Stimulated activated CD4-positive, alpha-beta T cell treated with anti-CD3 and anti-CD28 coated beads, Interleukin-2, amount 100 ng/mL, for 48 hours (primary cell): ENCODE measurements at regions not wholly inside any gene's neighbourhood (a gene's known extent, or its start where the extent isn't known, plus 50 kb on each side); places are given as distances from the start of the nearest gene placed in this dataset.

ENCODE experiments used
- DNase-seq, 2 donors: peaks; one replicate each; pipeline ENCODE4 v3.0.0-alpha.2; 2020

- no peak for DNase-seq
These were observed 119.4 kb upstream of the GLI2 start for GRCh38 chr2:120616261-120616660.

- no peak for DNase-seq
These were observed 118.6 kb upstream of the GLI2 start for GRCh38 chr2:120617055-120617454.

DNA sequence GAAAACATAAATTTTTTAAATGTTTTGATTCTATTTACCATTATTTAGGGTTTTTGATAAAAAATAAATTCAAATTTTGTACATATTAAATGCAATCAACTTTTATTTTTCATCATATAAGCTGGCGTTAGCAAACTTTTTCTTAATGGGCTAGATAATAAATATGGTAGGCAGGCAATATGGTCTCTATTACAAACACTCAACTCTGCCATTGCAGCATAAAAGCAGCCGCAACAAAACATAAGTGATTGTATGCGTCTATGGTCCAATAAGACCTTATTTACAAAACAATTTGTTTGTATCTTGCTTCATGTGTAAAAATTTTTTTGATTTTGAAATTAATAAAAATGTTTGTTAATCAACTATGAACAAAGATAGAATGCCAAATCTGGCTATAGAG lies 116.8 kb upstream of the GLI2 start:
- no peak for DNase-seq

DNA sequence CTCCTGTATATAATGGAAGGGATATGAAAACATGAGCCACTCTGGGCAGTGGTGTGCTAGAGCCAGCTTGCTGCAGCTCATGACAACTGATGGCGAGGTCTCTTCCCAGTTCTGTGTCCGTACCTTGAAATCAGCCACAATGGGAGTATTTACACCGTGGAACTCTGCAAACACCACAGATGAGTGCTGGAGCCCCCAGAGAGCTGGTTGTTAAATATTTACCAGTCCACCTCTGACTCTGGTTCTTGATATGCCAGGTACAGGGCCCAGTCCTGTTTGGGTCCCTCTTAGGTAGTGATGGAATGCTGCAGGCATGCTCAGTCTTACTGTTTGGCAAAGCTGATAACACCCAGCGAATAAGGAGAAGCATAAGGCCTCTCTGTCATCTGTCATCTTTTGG lies 116.1 kb upstream of the GLI2 start:
- DNase-seq = no peak

- DNase-seq = no peak
These were observed 115.5 kb upstream of the GLI2 start for GRCh38 chr2:120620025-120620793.

- DNase-seq = no peak
These were observed 113.4 kb upstream of the GLI2 start for GRCh38 chr2:120622159-120622869.

GRCh38 chr2:120622886-120623753 lies 112.5 kb upstream of the GLI2 start:
- DNase-seq = no peak

DNA sequence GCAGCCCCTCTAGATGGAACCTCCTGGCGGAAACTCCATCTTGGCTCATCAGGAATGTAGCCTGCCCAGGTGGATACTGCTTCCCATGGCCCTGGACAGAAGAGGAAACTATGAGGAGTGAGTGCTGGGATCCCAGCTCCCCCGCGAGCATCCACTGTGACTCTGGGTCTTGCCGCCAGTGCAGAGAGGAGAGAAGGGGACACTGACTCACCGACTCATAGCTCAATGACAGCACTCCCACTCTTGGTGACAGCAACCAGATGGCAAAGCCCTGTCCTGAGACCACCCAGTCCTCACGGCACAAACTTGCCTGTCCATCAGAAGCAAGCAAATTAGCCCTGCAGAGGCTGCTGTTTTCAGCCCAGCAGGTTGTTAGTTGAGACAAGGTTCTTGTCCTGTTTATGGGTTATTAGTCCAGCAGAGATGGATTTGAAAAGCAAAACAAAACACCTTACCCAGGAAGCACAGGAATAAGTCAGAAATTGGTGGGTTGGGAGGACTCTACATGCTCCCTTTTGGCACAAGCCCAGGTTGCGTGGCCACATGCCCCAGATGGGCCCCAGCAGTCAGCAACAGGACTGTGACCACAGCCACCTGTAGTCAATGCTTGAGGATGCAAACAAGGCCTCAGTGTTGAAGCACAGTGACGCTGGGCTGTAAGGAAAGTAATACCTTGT lies 111.5 kb upstream of the GLI2 start:
- no peak for DNase-seq

GRCh38 chr2:120624738-120625446 lies 110.8 kb upstream of the GLI2 start:
- DNase-seq = no peak

GRCh38 chr2:120625865-120626560 lies 109.7 kb upstream of the GLI2 start:
- DNase-seq = no peak

GRCh38 chr2:120626566-120626965 lies 109.1 kb upstream of the GLI2 start:
- DNase-seq = no peak

GRCh38 chr2:120628248-120628647 lies 107.4 kb upstream of the GLI2 start:
- no peak for DNase-seq

- no peak for DNase-seq
These were observed 106.3 kb upstream of the GLI2 start for GRCh38 chr2:120629241-120629895.

- DNase-seq = no peak
These were observed 105.5 kb upstream of the GLI2 start for GRCh38 chr2:120630031-120630701.

- no peak for DNase-seq
These were observed 104.4 kb upstream of the GLI2 start for GRCh38 chr2:120631236-120631635.

- DNase-seq = no peak
These were observed 103.9 kb upstream of the GLI2 start for GRCh38 chr2:120631724-120632123.

DNA sequence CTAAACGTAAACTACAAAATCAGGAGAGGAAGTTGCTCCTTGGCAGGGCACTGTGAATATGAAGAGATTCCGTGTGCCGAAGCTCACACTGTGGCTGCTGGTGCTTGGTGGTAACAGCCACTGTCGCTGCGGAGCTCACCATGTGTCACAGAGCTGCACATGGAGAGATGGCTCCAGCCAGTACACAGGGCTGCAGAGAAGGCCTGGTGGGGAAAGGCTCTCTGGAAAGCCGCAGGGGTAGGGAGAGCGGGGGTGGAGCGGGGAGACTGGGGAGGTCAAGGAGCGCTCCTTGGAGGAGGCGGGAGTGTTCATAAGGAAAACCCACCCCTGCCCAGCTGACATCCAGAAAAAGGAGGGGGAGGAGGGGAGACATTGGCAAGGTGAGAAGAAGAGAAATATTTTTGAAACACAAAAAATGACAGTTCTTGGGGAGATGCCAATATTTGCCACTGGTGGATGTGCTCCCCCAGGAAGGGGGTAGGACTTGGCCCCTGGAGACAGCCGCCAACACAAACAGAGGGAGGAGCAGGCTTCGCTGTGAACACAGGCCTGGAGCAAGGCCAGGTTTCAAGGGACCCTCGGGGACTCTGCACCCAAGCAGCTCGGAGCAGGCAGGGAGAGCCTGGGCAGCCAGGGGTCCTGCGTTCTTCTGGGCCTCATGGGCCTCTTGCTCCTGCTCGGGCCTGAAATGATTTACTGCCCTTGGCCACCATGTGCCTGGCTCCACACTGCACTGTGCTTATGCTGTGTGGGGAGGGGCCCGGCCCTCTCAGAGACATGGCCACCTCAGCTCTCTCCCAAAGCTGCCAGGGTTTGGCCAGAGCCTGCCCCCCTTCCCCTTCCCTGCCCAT lies 102.6 kb upstream of the GLI2 start:
- DNase-seq = no peak

- DNase-seq = no peak
These were observed 101.1 kb upstream of the GLI2 start for GRCh38 chr2:120634533-120634932.

DNA sequence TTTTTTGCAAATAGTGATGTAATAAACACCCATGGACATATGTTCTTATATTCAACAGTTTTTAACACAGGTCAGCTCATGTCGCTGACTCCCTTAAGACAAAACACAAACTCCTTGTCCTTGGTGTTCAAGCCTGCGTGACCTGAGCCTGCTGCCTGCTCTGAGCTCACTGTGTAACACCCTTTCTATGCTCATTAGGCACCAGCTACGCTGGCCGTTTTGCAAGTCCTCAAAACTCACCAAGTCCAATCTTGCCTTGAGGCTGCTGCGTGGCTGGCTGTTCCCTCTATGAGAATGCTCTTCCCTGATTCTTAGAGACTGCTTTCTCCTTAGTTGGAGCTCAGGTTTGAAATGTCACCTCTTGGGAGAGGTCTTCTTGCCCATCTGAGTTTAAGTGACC lies 100.5 kb upstream of the GLI2 start:
- no peak for DNase-seq

DNA sequence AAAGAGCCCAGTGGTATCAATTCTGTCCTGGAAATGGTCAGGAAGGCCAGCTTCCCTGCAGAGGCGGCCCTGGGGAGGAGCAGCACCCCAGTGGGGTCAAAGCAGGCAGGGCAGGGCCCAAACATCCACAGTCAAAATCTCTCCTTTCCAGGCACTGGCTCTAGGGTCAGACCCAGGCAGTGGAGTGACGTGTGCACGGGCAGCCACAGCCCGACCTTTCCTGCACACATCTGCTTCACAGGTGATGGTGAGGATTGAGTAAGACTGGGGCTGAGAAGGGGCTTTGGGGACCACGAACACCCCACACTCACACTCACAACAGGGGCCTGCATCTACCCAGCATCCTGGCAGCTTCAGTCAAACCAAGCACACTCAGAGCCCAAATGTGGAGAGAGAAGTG lies 97.8 kb upstream of the GLI2 start:
- no peak for DNase-seq
